RWPE1 (cell line): ENCODE measurements at regions not wholly inside any gene's neighbourhood (a gene's known extent, or its start where the extent isn't known, plus 50 kb on each side); places are given as distances from the start of the nearest gene placed in this dataset.

ENCODE experiments used
- CTCF ChIA-PET: fragments of 350-600 bp; sonication (Branson Sonifier 250); formaldehyde crosslinking; extraction: SDS; loops from one replicate; lab custom pipeline; 2021; lab: Yijun Ruan, JAX
- POLR2A ChIA-PET: fragments of 400-600 bp; formaldehyde crosslinking; extraction: SDS; loops from one replicate; lab custom pipeline; 2020; ENCODE audit warnings: antibody characterized with exemption; ENCODE audit not compliant: low non-redundant PET; lab: Yijun Ruan, JAX
- DNase-seq: peaks from one replicate; pipeline ENCODE4 v3.0.0; 2012; ENCODE audit warnings: low spot score
- H3K27ac ChIP-seq: fragments of 450-650 bp; 2 replicates; pipeline ENCODE4 v1.5.1; 2017
- CTCF ChIP-seq: fragments of 450-650 bp; conservative IDR thresholded peaks from 2 replicates; pipeline ENCODE4 v1.5.1; 2017; ENCODE audit warnings: low read depth, mild to moderate bottlenecking

DNA sequence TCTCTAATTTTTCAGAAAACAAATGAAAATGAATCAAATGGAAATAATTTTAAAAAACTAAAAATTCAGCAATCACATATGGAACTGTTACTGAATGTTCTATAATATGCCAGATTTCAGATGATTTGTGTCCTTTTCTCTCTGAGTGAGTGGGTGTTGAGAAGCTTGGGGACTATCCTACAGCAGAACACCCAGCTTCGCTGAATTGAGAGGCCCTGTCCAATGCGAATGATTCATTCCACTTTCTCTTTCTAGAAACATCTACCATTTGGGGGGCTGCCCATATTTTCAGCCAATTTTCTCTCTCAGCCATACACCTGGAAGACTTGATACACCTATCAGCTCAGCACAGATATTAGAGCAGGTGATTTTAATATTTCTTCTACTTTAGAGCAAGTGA is 1666.7 kb downstream of the EFNB2 start:
- TF ChIP-seq CTCF = no peak
- POLR2A ChIA-PET = no interaction called here
- CTCF ChIA-PET = no interaction called here
- H3K27ac ChIP-seq = no peak overlapping the region
- no peak for DNase-seq

DNA sequence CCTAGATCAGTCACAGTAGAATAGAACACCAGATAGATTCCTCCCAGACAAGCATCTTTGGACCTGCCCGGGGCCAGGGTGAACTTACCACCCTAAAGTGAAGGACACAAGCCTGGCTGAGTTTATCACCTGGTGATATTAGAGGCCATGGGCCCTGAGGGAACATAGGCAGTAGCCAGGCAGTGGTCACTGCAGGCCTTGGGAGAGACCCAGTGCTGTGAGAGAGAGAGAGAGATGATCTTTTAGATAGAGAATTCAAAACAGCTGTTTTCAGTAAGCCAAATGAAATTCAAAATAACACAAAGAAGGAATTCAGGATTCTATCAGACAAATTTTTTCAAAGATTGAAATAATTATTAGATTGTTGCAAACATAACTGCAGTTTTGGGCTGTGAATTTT is 1679.9 kb downstream of the EFNB2 start:
- ChIA-PET POLR2A (no interaction called here), CTCF (no interaction called here)

DNA sequence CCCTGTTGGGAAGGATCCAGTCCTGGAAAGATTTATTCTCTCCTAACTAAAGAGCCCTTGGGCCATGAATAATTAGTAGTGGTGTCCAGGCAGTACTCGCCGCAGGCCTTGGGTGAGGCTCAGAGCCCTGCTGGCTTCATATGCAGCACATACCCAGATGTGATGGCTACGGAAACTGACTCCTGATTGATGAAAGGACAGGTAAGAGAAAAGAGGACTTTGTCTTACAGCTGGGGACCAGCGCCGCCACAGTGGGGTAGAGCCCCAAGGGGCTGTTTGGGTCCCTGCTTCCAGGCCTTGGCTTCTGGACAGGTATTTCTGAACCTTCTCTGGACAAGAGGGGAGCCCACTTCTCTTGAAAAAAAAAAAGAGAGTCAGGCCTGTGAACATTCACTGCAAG is 1680.8 kb downstream of the EFNB2 start:
- H3K27ac ChIP-seq = no peak overlapping the region
- no peak for TF ChIP-seq CTCF
- no peak for DNase-seq
- POLR2A ChIA-PET = no interaction called here
- CTCF ChIA-PET = no interaction called here

More for the DNA sequence above, 1679.9 kb downstream of the EFNB2 start:
- DNase-seq = no peak
- no peak for TF ChIP-seq CTCF
- H3K27ac ChIP-seq = no peak overlapping the region

DNA sequence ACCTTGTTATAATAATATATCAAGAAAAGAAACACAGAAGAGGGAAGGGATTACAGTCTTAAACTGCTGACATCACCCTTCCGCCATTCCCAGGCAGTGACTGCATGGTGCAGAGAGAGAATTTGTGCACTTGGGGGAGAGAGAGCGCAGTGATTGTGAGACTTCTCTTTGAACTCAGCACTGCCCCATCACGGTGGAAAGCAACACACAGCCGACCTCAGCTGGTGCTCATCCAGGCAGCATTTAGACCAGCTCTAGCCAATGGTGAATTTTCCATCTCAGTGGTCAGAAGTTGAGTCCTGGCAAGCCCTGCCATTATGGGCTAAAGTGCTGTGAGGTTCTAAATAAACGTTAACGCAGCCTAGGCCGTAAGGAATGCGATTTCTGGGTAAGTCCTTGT is 1681.5 kb downstream of the EFNB2 start:
- ChIA-PET CTCF (no interaction called here), POLR2A (no interaction called here)
- H3K27ac ChIP-seq = no peak overlapping the region
- DNase-seq = no peak
- no peak for TF ChIP-seq CTCF

GRCh38 chr13:104847922-104848321 is 1687.5 kb downstream of the EFNB2 start:
- no peak for DNase-seq
- POLR2A ChIA-PET = no interaction called here
- TF ChIP-seq CTCF = no peak
- H3K27ac ChIP-seq = no peak overlapping the region
- CTCF ChIA-PET = no interaction called here

DNA sequence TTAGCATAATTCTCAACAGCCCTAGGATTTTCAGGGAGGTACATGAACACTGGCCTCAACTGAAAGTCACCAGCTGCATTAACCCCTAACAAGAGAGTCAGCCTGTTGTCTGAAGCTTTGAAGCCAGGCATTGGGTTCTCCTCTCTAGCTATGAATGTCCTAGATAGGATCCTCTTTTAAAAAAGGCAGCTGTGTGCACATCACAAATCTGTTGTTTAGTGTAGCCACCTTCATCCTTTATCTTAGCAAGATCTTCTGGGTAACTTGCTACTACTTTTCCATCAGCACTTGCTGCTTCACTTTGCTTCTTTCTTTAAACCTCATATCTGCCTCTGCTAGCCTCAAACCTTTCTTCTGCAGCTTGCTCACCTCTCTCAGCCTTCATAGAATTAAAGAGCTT is 1692.1 kb downstream of the EFNB2 start:
- ChIA-PET POLR2A (no interaction called here), CTCF (no interaction called here)
- no peak for DNase-seq
- TF ChIP-seq CTCF = no peak
- no peak overlapping the region for H3K27ac ChIP-seq

- DNase-seq = no peak
- H3K27ac ChIP-seq = no peak overlapping the region
- no peak for TF ChIP-seq CTCF
- ChIA-PET CTCF (interaction anchor here (0.7 kb wide), 1 partner anchor 173 kb away, joined by 3 read pairs; no protein-coding TSS in a partner anchor), POLR2A (no interaction called here)
Observed at GRCh38 chr13:104841110-104841509, 1694.4 kb downstream of the EFNB2 start.
